Bronchial epithelial cell (primary cell): ENCODE measurements at regions not wholly inside any gene's neighbourhood (a gene's known extent, or its start where the extent isn't known, plus 50 kb on each side); places are given as distances from the start of the nearest gene placed in this dataset.

Experiments
- DNase-seq: peaks from one replicate; pipeline ENCODE4 v3.0.0-alpha.2; 2010; ENCODE audit warnings: low read depth
- FAIRE-seq: peaks from 2 replicates; lab custom pipeline; 2011; peaks lifted over from hg19 to GRCh38; lab: Jason Lieb, UNC
- H3K27me3 ChIP-seq: 2 replicates; pipeline ENCODE4 v1.5.1; 2011; ENCODE audit warnings: low read length; ENCODE audit not compliant: control insufficient read depth, insufficient read depth
- H3K36me3 ChIP-seq: 2 replicates; pipeline ENCODE4 v1.5.1; 2011; ENCODE audit warnings: low read length; ENCODE audit not compliant: control insufficient read depth, insufficient read depth
- H3K4me3 ChIP-seq: 2 replicates; pipeline ENCODE4 v1.5.1; 2011; ENCODE audit warnings: mild to moderate bottlenecking, low read depth, low read length, control low read depth
- TF ChIP-seq, protein P1 (sequence below): IDR thresholded peaks from 2 replicates; pipeline ENCODE4 v1.5.1; 2011; ENCODE audit warnings: mild to moderate bottlenecking, moderate library complexity, low read length, control low read depth, inconsistent platforms; ENCODE audit not compliant: insufficient read depth, severe bottlenecking

- TF ChIP-seq, protein P1, sequence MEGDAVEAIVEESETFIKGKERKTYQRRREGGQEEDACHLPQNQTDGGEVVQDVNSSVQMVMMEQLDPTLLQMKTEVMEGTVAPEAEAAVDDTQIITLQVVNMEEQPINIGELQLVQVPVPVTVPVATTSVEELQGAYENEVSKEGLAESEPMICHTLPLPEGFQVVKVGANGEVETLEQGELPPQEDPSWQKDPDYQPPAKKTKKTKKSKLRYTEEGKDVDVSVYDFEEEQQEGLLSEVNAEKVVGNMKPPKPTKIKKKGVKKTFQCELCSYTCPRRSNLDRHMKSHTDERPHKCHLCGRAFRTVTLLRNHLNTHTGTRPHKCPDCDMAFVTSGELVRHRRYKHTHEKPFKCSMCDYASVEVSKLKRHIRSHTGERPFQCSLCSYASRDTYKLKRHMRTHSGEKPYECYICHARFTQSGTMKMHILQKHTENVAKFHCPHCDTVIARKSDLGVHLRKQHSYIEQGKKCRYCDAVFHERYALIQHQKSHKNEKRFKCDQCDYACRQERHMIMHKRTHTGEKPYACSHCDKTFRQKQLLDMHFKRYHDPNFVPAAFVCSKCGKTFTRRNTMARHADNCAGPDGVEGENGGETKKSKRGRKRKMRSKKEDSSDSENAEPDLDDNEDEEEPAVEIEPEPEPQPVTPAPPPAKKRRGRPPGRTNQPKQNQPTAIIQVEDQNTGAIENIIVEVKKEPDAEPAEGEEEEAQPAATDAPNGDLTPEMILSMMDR = no peak
- H3K36me3 ChIP-seq = no peaks in the 10 kb centered on the region
- no peak overlapping the region for H3K4me3 ChIP-seq
- FAIRE-seq (no peak), DNase-seq (no peak)
- no peaks in the 10 kb centered on the region for H3K27me3 ChIP-seq
These were observed 97.0 kb upstream of the NMNAT3 start for GRCh38 chr3:139774560-139775302.

DNA sequence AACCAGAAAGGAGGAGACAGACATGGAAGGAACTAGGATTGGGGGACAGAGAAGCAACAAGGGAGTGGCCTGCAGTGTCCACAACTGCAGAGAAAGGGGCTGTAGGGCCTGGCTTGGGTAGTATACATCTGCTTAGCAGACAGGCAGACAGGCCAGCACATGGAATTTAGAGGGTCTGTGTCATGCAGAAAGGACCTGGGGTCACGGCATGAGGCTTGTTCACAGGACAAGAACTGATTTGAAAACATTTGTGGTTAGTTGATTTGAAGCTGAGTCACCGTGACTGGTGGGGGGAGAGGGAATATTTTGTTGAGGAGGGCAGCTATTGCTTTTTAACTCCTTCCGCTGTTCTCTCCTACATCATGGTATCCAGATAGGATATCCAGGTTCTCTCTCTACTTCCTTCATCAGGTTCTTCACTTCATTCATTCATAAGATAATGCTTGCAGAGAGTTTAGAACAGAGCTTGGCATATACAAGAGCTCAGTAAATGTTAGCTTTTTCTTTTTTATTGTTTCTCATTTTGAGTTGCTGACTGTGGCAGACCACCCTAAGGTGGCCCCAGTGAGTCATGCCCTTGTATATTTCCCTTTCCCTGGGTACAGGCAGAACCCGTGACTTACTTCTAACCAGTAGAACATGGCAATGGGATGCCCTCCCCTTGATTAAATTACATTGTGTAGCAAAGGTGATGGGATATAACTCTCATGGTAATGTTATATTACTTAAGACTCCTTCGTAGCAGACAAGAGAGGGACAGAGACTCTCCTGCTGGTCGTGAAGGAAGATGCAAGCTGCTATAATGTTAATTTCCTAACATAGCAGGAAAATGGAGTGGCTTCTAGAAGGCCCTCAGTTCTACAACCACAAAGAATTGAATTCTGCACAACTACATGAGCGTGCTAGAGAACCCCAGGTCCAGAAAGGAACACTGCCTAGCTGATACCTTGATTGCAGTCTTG lies 95.0 kb upstream of the NMNAT3 start:
- H3K36me3 ChIP-seq = no peaks in the 10 kb centered on the region
- H3K4me3 ChIP-seq = no peak overlapping the region
- TF ChIP-seq, protein P1 = no peak
- H3K27me3 ChIP-seq = no peaks in the 10 kb centered on the region
- no peak for FAIRE-seq
- peak; percentile 69 for DNase-seq

DNA sequence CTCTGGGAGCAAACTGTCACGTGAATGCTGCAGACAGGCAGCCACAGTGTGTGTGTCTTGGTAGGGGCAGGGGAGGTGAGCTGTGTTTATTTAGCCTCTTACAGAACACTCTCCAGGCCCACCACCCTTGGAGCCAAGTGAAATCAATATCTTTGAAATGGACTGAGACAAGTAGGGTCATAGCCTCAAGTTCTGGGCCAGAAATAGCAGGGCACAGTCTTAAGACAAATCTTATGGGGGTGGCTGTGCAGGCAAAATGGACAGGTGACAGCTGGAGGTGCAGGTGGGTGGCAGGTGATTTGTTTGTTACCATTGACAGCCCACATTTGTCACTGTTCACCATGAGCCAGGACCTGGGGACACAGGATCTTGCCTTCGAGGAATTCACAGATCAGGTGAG lies 93.6 kb upstream of the NMNAT3 start:
- TF ChIP-seq, protein P1 = no peak
- H3K27me3 ChIP-seq = no peaks in the 10 kb centered on the region
- DNase-seq (no peak), FAIRE-seq (no peak)
- no peak overlapping the region for H3K4me3 ChIP-seq
- H3K36me3 ChIP-seq = no peaks in the 10 kb centered on the region

- DNase-seq (no peak), FAIRE-seq (no peak)
- Histone ChIP-seq H3K4me3 (no peak overlapping the region), H3K36me3 (no peaks in the 10 kb centered on the region), H3K27me3 (no peaks in the 10 kb centered on the region)
- TF ChIP-seq, protein P1 = no peak
These were observed 92.8 kb upstream of the NMNAT3 start for GRCh38 chr3:139770577-139770976.

DNA sequence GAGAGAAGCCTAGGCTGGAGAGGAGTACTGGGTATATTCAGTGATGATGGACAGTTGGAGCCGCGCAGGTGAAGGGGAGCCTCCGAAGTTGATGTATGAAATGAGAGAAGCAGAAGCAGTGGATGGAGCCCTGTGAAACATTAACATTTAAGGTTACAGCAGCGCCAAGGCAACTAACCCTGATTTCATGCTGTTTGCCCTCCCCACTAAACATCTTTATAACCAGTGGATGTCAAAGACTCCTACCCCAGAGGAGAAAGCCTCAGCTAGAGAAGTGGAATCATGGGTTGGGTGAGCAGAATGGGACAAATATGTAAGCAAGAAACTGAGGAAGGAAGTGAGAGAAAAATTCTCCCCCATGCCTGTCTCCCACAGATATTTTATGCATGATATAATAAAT lies 92.0 kb upstream of the NMNAT3 start:
- H3K4me3 ChIP-seq = no peak overlapping the region
- no peaks in the 10 kb centered on the region for H3K27me3 ChIP-seq
- DNase-seq (no peak), FAIRE-seq (no peak)
- H3K36me3 ChIP-seq = no peaks in the 10 kb centered on the region
- TF ChIP-seq, protein P1 = no peak
